Tibial artery (tissue), 4 donors: ENCODE measurements at regions not wholly inside any gene's neighbourhood (a gene's known extent, or its start where the extent isn't known, plus 50 kb on each side); places are given as distances from the start of the nearest gene placed in this dataset.

Experiments
- DNase-seq, 2 donors: peaks; one replicate each; pipeline ENCODE4 v3.0.0-alpha.2; 2019
- H3K27ac ChIP-seq, 2 donors: fragments of 200-600 bp; sonication (generic) in 1 of 2; 1 replicate in 1 of 2; 2 replicates in 1 of 2; pipeline ENCODE4 v1.5.1; 2018 to 2019; ENCODE audit warnings: mild to moderate bottlenecking in 1 of 2
- H3K27me3 ChIP-seq, 2 donors: fragments of 200-600 bp; sonication (generic) in 1 of 2; one replicate each; pipeline versions ENCODE4 v1.5.1 to v1.6.0; 2016 to 2019
- H3K36me3 ChIP-seq, 3 donors: fragments of 200-600 bp; sonication (generic) in 2 of 3; one replicate each; pipeline ENCODE4 v1.5.1; 2016 to 2019; ENCODE audit warnings: mild to moderate bottlenecking in 2 of 3
- H3K4me1 ChIP-seq, 4 donors: fragments of 200-600 bp; sonication (generic) in 2 of 4; 1 replicate in 3 of 4; 2 replicates in 1 of 4; pipeline ENCODE4 v1.5.1; 2016 to 2019
- H3K4me3 ChIP-seq, 2 donors: fragments of 200-600 bp; sonication (generic) in 1 of 2; 1 replicate in 1 of 2; 2 replicates in 1 of 2; pipeline ENCODE4 v1.5.1; 2018 to 2019; ENCODE audit warnings: mild to moderate bottlenecking in 2 of 2
- H3K9me3 ChIP-seq, 3 donors: fragments of 200-600 bp; sonication (generic) in 1 of 3; one replicate each; pipeline ENCODE4 v1.5.1; 2016 to 2019
- CTCF ChIP-seq, 2 experiments: fragments of 200-600 bp in 1 of 2; fragments of 450-650 bp in 1 of 2; IDR thresholded peaks; one replicate each; pipeline ENCODE4 v1.5.1; 2017 to 2019; ENCODE audit warnings: antibody characterized with exemption in 2 of 2, mild to moderate bottlenecking in 1 of 2, moderate library complexity in 1 of 2
- intact Hi-C: fragments of 100-400 bp; cut with DNase I; formaldehyde crosslinking; loops from one replicate; pipeline ENCODE4 v1.15.0; 2023; ENCODE audit warnings: low total_unique reads

DNA sequence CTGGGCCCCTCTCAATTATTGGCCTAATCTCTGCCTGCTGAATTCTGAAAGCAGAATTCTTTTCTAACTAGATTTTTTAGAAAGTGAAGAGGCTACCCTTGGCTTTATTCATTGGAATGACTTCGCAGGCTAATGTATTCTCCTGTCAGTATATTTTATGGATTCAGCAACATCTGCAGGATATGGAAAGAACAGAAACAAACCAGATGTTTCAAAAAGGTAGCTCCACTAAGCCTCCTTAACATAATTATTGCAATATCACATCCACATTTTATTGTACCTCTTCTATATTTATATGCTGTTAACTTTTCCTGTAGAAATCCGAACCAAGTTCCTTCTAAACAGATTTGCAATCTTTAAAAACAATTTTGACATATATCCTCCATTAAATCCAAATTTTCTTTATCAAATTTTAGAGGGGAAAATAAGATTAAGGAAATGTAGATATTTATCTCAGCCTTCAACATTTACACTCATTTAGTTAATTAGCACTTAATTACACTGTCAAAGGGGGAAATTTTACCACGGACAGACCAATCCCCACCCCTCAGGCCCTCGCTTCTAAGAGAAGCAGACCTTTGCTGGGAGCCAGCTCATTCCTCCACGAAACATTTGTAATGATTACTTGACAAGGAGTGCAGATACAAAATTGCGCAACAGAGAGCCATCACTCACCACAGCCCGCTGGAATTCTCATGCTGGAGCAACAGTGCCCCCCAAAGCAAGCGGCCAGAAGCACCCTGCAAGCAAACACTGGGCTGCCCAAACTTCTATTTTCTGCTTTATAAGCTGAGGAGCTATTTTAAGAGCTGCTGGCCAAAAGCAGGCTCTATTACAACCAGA lies 253.4 kb downstream of the ETAA1 start:
- H3K4me1 ChIP-seq = peaks cover 0 to 41% (median 16%) of the 10 kb centered on the region in 4 donors
- no peak overlapping the region for H3K4me3 ChIP-seq
- H3K36me3 ChIP-seq = no peaks in the 10 kb centered on the region
- no peaks in the 10 kb centered on the region for H3K27me3 ChIP-seq
- no peaks in the 10 kb centered on the region for H3K9me3 ChIP-seq
- H3K27ac ChIP-seq = peak overlapping the region; percentile 18 to 32
- peak; percentile 62 to 69 for TF ChIP-seq CTCF (IDR thresholded peaks at IDR 0.05)
- DNase-seq = peak; percentile 85 to 91
- intact Hi-C loops = loop anchor here (5.0 kb wide), 1 partner anchor 1218 kb away; no protein-coding TSS in a partner anchor

DNA sequence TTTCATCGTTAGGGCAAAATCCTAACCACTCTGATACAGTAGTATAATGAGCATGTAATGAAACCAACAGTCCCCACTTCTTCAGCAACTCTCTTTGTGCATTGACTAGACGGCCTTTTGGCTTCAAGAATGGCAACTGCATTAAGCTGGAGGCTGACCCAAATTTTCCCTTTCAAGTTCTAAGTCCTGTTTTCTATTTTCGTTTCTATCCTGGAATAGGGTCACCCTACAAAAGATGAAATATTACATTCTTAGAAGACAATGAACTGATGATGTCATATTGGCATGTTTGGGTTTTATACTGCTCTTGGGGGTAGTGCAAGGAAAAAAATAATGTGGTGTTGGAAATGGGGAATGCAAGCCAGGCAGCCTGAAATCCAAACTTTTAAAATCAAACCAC lies 254.4 kb downstream of the ETAA1 start:
- no peak for DNase-seq
- Histone ChIP-seq H3K27ac (peak overlapping the region in 1 of 2 donors; percentile 18), H3K4me3 (no peak overlapping the region), H3K27me3 (no peaks in the 10 kb centered on the region), H3K9me3 (no peaks in the 10 kb centered on the region), H3K36me3 (no peaks in the 10 kb centered on the region), H3K4me1 (peaks cover 0 to 31% (median 16%) of the 10 kb centered on the region in 4 donors)
- intact Hi-C loops = loop anchor here (5.0 kb wide), 1 partner anchor 1219 kb away; no protein-coding TSS in a partner anchor
- no peak for TF ChIP-seq CTCF (IDR thresholded peaks at IDR 0.05)

- intact Hi-C loops = loop anchor here (5.0 kb wide), 1 partner anchor 1220 kb away; no protein-coding TSS in a partner anchor
- Histone ChIP-seq H3K4me1 (peaks cover 0 to 40% (median 16%) of the 10 kb centered on the region in 4 donors), H3K9me3 (no peaks in the 10 kb centered on the region), H3K4me3 (no peak overlapping the region), H3K27ac (no peak overlapping the region), H3K36me3 (no peaks in the 10 kb centered on the region), H3K27me3 (no peaks in the 10 kb centered on the region)
- no peak for TF ChIP-seq CTCF (IDR thresholded peaks at IDR 0.05)
- no peak for DNase-seq
Observed at GRCh38 chr2:67652679-67653078, 255.5 kb downstream of the ETAA1 start.

- H3K4me1 ChIP-seq = peaks cover 0 to 25% (median 3%) of the 10 kb centered on the region in 4 donors
- no peak overlapping the region for H3K27ac ChIP-seq
- no peaks in the 10 kb centered on the region for H3K27me3 ChIP-seq
- H3K9me3 ChIP-seq = no peaks in the 10 kb centered on the region
- intact Hi-C loops = no loop called here
- TF ChIP-seq CTCF (IDR thresholded peaks at IDR 0.05) = no peak
- no peak for DNase-seq
- H3K36me3 ChIP-seq = no peaks in the 10 kb centered on the region
- H3K4me3 ChIP-seq = no peak overlapping the region
Observed at GRCh38 chr2:67656875-67657274, 259.7 kb downstream of the ETAA1 start.

GRCh38 chr2:67658820-67659219 lies 261.7 kb downstream of the ETAA1 start:
- DNase-seq = no peak
- Histone ChIP-seq H3K4me3 (no peak overlapping the region), H3K4me1 (peaks cover 0 to 33% (median 7%) of the 10 kb centered on the region in 4 donors), H3K9me3 (no peaks in the 10 kb centered on the region), H3K27me3 (no peaks in the 10 kb centered on the region), H3K36me3 (no peaks in the 10 kb centered on the region), H3K27ac (no peak overlapping the region)
- intact Hi-C loops = no loop called here
- no peak for TF ChIP-seq CTCF (IDR thresholded peaks at IDR 0.05)
